OCI-LY7 (cell line): ENCODE measurements at regions not wholly inside any gene's neighbourhood (a gene's known extent, or its start where the extent isn't known, plus 50 kb on each side); places are given as distances from the start of the nearest gene placed in this dataset.
"Not testable (repeated sequence)": the region's sequence is repeated elsewhere in the genome, so short reads cannot be mapped to it uniquely, and the experiment has no call there.

Experiments used
- BruUV-seq: library from RNA; stranded (reverse); fragments of 400-500 nt; replicated peaks from 2 replicates; lab custom pipeline; 2021; lab: Mats Ljungman, UMichigan
- CTCF ChIA-PET: fragments of 300-600 bp; sonication (Branson Sonifier 250); formaldehyde crosslinking; loops from one replicate; lab custom pipeline; 2022; ENCODE audit warnings: antibody characterized with exemption; ENCODE audit not compliant: unreplicated experiment; lab: Charles Lee
- POLR2A ChIA-PET: fragments of 300-600 bp; sonication (Branson Sonifier 250); formaldehyde crosslinking; loops from one replicate; lab custom pipeline; 2022; ENCODE audit warnings: antibody characterized with exemption; lab: Charles Lee
- DNase-seq: peaks from one replicate; pipeline ENCODE4 v3.0.0-alpha.2; 2015; ENCODE audit warnings: low spot score
- H2AFZ ChIP-seq: fragments of 200-600 bp; sonication (generic), shearing (Covaris generic); 2 replicates; pipeline ENCODE4 v1.6.1; 2014; ENCODE audit warnings: mild to moderate bottlenecking, antibody characterized with exemption, low read length, moderate library complexity
- H3K27ac ChIP-seq: fragments of 200-600 bp; sonication (generic); 2 replicates; pipeline ENCODE4 v1.5.1; 2014; ENCODE audit warnings: mixed run types, low read depth, mild to moderate bottlenecking, moderate library complexity, low read length, inconsistent platforms; ENCODE audit not compliant: poor library complexity, severe bottlenecking
- H3K36me3 ChIP-seq: fragments of 200-600 bp; sonication (generic); 2 replicates; pipeline ENCODE4 v1.6.1; 2014; ENCODE audit warnings: mild to moderate bottlenecking, antibody characterized with exemption, low read length, moderate library complexity, mixed read lengths; ENCODE audit not compliant: insufficient read depth
- H3K4me1 ChIP-seq: fragments of 200-600 bp; sonication (generic); 2 replicates; pipeline ENCODE4 v1.5.1; 2014; ENCODE audit warnings: mild to moderate bottlenecking, low read length; ENCODE audit not compliant: insufficient read depth, poor library complexity, severe bottlenecking
- H3K4me2 ChIP-seq: fragments of 200-600 bp; sonication (generic); 2 replicates; pipeline ENCODE4 v1.6.1; 2014; ENCODE audit warnings: mild to moderate bottlenecking, low read length
- H3K4me3 ChIP-seq: fragments of 200-600 bp; sonication (generic); 2 replicates; pipeline ENCODE4 v1.5.1; 2014; ENCODE audit warnings: mild to moderate bottlenecking, low read depth, low read length; ENCODE audit not compliant: poor library complexity, severe bottlenecking
- H3K79me2 ChIP-seq: fragments of 200-600 bp; sonication (generic); 2 replicates; pipeline ENCODE4 v1.6.1; 2016; ENCODE audit warnings: low read depth, mild to moderate bottlenecking, low read length, moderate library complexity, mixed read lengths; ENCODE audit not compliant: insufficient read depth
- H3K9me2 ChIP-seq: fragments of 200-600 bp; sonication (generic); 2 replicates; pipeline ENCODE4 v1.6.1; 2016; ENCODE audit warnings: mild to moderate bottlenecking, low read length, mixed read lengths; ENCODE audit not compliant: insufficient read depth
- H3K9me3 ChIP-seq: fragments of 200-600 bp; sonication (generic); 2 replicates; pipeline ENCODE4 v1.6.1; 2014; ENCODE audit warnings: mild to moderate bottlenecking, mixed run types, low read length, mixed read lengths
- H4K20me1 ChIP-seq: fragments of 200-600 bp; sonication (generic); 2 replicates; pipeline ENCODE4 v1.6.1; 2014; ENCODE audit warnings: mild to moderate bottlenecking, antibody characterized with exemption, low read length, moderate library complexity, mixed read lengths; ENCODE audit not compliant: insufficient read depth
- EZH2phosphoT487 ChIP-seq: fragments of 200-600 bp; sonication (generic); IDR thresholded peaks from 2 replicates; pipeline ENCODE4 v1.6.1; 2018; ENCODE audit warnings: low read depth, borderline replicate concordance, mild to moderate bottlenecking, mixed run types, antibody characterized with exemption, low read length, moderate library complexity, mixed read lengths
- intact Hi-C: fragments of 100-400 bp; cut with micrococcal nuclease; formaldehyde crosslinking; loops from one replicate; pipeline ENCODE4 v1.10.0; 2022; ENCODE audit not compliant: unreplicated experiment
- TF ChIP-seq, protein P1 (sequence below): fragments of 200-600 bp; sonication (generic); conservative IDR thresholded peaks from 2 replicates; pipeline ENCODE4 v1.5.1; 2014; ENCODE audit warnings: mild to moderate bottlenecking, antibody characterized with exemption, low read length, moderate library complexity, mixed read lengths

DNA sequence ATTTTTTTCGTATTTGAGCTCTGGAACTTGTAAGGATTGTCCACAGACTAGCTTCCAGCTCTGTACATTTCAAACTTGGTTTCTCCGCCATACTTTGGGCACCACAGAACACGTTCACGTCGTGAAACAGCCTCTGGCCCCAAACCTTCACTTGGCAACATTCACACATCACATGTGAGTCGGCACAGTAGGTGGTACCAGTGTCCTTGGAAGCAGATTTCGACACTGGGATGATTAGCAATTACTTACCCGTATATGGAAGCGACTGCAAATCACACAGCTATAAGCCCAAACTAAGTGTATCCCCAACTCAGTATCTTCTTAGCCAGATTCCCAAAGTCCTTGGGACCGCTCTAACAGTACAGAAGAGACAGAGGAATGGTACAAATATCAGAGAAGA lies 60.2 kb downstream of the MAFB start:
- POLR2A ChIA-PET, result no interaction called here
- Histone ChIP-seq H2AFZ (no peak overlapping the region), H3K4me1 (no peaks in the 10 kb centered on the region), H3K27ac (no peak overlapping the region), H3K79me2 (no peaks in the 10 kb centered on the region), H3K4me2 (no peak overlapping the region), H3K9me3 (no peaks in the 10 kb centered on the region), H3K9me2 (no peaks in the 10 kb centered on the region), H3K4me3 (no peak overlapping the region), H3K36me3 (no peaks in the 10 kb centered on the region), H4K20me1 (no peaks in the 10 kb centered on the region)
- no peak for DNase-seq
- no peak for TF ChIP-seq EZH2phosphoT487
- TF ChIP-seq, protein P1, sequence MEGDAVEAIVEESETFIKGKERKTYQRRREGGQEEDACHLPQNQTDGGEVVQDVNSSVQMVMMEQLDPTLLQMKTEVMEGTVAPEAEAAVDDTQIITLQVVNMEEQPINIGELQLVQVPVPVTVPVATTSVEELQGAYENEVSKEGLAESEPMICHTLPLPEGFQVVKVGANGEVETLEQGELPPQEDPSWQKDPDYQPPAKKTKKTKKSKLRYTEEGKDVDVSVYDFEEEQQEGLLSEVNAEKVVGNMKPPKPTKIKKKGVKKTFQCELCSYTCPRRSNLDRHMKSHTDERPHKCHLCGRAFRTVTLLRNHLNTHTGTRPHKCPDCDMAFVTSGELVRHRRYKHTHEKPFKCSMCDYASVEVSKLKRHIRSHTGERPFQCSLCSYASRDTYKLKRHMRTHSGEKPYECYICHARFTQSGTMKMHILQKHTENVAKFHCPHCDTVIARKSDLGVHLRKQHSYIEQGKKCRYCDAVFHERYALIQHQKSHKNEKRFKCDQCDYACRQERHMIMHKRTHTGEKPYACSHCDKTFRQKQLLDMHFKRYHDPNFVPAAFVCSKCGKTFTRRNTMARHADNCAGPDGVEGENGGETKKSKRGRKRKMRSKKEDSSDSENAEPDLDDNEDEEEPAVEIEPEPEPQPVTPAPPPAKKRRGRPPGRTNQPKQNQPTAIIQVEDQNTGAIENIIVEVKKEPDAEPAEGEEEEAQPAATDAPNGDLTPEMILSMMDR, result no peak
- intact Hi-C loops, result no loop called here
- CTCF ChIA-PET, result no interaction called here
- BruUV-seq, result no TSS peak

GRCh38 chr20:40619053-40619452 lies 70.0 kb downstream of the MAFB start:
- intact Hi-C loops, DNase-seq, H3K9me2 ChIP-seq, BruUV-seq, H3K79me2 ChIP-seq, CTCF ChIA-PET, H4K20me1 ChIP-seq, H3K4me3 ChIP-seq, H3K36me3 ChIP-seq, H3K27ac ChIP-seq, H3K9me3 ChIP-seq, H3K4me2 ChIP-seq, POLR2A ChIA-PET, H2AFZ ChIP-seq, H3K4me1 ChIP-seq: not testable (repeated sequence)

DNA sequence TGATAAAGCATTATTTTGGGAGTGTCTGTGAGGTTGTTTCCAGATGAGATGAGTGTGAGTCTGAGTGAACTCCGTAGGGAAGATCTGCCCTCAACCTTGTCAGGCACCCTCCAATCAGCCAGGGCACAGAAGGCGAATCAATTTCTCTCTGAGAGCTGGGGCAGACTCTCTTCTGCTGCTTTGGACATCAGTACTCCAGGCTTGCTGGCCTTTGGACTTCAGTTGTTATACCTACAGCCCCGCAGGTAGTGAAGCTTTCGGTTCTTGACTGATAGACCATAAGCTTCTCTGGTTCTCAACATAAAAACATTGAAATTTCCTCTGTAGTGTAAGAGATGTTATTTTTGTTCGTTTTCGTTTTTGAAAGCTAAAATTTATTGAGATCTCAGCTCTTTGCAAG lies 71.4 kb downstream of the MAFB start:
- Histone ChIP-seq H3K27ac (no peak overlapping the region), H2AFZ (no peak overlapping the region), H3K36me3 (no peaks in the 10 kb centered on the region), H3K9me3 (no peaks in the 10 kb centered on the region), H3K4me3 (no peak overlapping the region), H3K4me1 (no peaks in the 10 kb centered on the region), H3K4me2 (no peak overlapping the region), H4K20me1 (no peaks in the 10 kb centered on the region), H3K79me2 (no peaks in the 10 kb centered on the region), H3K9me2 (no peaks in the 10 kb centered on the region)
- no TSS peak for BruUV-seq
- ChIA-PET CTCF (no interaction called here), POLR2A (no interaction called here)
- DNase-seq, result no peak
- intact Hi-C loops, result no loop called here
- no peak for TF ChIP-seq EZH2phosphoT487
- TF ChIP-seq, protein P1, result no peak
